GM21737 (cell line): ENCODE measurements at regions not wholly inside any gene's neighbourhood (a gene's known extent, or its start where the extent isn't known, plus 50 kb on each side); places are given as distances from the start of the nearest gene placed in this dataset.

Experiments used
- ATAC-seq: cut with Tn5 transposase; IDR thresholded peaks from one replicate; pipeline ENCODE4 v1.9.1; 2021; ENCODE audit warnings: mild to moderate bottlenecking, moderate library complexity; ENCODE audit not compliant: unreplicated experiment

GRCh38 chr4:156192033-156192432 is 238.4 kb upstream of the CTSO start:
- no peak for ATAC-seq

DNA sequence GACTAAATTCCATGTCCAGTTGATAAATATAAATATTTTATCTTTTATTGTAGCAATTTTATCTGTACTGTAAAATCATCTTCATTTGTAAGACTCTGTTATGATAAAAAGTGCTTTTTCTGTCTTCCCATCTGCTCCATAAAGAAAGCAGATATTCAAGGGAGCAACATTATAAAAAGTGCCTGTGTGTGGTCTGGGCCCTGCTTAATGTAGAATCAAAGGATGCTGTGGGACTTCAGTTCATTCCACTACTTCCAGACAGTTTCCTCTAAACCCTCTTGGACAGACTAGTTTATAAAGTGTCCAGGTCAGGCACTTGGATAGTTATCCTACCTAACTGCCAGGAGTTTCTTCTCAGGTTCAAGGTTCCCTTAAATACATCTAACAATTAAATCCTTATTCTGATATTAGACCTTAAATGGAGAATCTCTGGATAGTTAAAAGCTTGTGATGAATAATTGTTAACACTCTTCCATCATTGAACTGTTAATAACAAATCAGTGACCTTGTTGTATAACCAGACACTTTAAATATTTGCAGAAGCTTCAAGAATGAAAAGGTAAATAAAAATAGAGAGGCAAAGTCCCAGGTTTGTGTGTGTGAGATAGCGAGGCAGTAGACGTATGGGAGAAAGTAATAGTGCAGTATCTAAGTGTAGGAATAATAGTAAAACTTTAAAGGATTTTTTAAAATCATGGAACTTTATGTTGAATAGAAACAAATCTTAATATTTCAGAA is 237.5 kb upstream of the CTSO start:
- no peak for ATAC-seq

DNA sequence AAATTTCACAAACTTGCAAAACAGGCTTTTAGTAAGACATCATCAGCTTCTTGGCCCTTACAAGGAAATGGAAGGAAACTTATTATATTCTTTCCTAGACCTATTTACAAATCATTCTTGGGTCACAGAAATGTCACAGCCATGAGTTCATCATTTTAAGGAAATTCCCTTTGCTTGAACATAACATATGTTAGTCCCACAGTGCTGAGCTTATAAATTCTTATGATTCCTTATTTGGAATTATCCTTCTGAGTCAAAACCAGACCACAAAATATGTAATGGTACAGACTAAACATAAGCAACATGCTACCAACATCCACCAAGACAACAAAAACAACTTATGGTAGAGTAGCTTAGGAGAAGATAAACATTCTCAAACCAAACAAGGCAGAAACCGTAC is 236.9 kb upstream of the CTSO start:
- ATAC-seq: no peak

DNA sequence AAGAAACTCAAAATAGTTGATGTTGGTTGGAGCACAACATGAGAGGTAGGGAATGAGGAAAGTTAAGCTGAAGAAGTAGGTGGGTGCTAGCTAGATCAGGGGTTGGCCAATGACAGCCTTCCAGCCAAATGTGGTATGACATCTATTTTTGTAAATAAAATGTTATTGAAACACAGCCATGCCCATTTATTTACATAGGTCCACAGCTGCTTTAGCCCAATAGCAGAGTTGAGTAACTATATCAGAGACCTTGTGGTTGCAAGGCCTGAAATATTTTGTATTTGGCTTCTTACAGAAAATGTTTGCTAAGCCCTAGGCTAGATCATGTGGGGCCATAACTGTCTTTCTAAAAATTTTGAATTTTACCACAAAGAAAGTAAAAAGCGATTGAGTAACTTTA is 234.9 kb upstream of the CTSO start:
- no peak for ATAC-seq

GRCh38 chr4:156186111-156186510 is 232.4 kb upstream of the CTSO start:
- ATAC-seq: no peak

DNA sequence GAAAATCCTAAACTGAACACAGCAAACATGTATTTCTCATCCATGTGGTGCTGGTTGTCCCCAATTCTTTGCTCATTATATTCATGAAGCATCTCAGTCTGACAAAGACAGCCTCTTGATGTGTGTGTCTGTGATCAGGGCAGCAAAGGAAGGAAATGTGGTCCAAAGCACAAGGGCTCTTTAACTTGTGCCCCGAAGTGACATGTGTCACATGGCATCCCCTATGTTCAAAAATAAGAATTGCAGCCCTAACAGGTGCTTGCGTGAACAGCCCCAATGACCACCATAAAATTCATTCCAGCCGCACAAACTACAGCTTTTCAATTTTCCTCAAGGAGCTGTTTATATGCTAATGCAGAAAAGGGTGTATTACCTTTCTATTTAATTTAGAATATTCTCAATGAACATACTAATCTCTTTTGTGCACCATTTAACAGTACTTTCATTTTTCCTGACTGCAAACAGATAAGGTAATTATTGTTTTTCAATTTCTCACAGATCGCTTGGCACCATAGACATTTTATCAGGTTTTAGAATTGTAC is 231.9 kb upstream of the CTSO start:
- no peak for ATAC-seq

DNA sequence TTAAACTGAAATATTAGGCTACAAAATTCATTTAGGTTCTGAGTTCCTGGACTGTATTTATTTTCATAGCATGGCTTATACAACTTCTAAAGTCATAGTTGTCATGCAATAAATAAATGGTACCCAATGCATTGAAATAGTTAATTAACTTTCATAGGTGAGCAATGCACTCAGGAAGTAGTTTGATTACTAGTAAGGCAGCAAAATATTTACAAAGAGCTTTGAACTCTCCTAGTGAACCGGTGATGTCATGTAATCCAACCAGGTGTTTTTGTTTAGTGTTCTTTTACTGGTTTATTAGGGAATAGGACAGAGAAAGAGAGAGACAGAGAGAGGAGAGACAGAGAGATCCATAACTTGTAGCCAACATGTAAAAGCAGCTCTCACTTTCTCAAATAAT is 228.6 kb upstream of the CTSO start:
- ATAC-seq: no peak

GRCh38 chr4:156177941-156178340 is 224.3 kb upstream of the CTSO start:
- ATAC-seq: no peak

DNA sequence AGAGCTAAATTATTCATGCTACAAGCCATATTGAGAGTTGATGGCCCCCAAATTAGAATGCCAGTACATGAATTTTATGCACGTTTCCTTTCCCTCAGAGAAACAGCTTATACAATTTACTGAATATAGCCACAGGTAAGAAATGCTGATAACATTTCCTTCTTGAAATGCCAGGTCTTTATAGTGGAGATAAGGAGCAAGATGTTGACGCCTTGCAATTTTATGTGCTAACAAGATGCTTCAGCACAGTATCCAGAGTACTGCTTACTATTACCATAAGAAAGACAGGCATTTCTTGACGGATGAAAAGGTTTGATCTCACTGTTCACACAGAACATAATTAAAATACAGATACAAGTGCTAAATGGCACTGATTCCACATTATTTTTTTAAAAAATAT is 223.2 kb upstream of the CTSO start:
- no peak for ATAC-seq

DNA sequence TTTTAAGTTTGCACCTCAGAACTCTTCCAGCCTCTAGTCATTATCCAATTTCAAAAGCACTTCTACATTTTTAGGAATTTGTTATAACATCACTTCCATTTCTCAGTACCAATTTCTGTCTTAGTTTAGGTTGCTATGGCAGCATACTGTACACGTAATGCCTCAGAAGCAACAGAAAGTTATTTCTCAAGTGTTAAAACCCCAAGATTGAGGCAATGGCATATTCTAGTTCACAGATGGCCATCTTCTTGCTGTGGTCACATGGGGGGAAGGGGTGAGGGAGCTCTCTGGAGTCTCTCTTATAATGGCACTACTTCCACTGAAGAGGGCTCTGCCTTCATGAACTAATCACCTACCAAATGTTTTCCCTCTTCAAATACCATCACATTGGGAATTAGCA is 220.3 kb upstream of the CTSO start:
- ATAC-seq: no peak

DNA sequence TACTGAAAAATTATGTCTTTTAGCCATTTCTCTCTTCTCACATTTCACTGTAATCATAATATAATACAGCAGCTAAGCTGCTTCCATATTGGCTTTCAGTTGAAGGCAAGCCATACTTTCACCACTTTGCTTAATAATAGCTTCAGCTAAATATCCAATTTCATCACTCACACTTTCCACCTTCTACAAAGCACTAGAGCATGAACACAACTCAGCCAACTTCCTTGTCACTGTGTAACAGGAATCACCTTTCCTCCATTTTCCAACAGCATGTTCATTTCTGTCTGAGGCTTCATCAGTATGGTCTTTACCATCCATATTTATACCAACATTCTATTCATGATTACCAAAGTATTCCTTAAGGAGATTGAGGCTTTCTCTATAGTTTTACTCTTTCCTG is 219.8 kb upstream of the CTSO start:
- no peak for ATAC-seq

GRCh38 chr4:156169861-156170260 is 216.2 kb upstream of the CTSO start:
- ATAC-seq: no peak

GRCh38 chr4:156169011-156169410 is 215.3 kb upstream of the CTSO start:
- no peak for ATAC-seq

GRCh38 chr4:156168288-156168687 is 214.6 kb upstream of the CTSO start:
- ATAC-seq: no peak

DNA sequence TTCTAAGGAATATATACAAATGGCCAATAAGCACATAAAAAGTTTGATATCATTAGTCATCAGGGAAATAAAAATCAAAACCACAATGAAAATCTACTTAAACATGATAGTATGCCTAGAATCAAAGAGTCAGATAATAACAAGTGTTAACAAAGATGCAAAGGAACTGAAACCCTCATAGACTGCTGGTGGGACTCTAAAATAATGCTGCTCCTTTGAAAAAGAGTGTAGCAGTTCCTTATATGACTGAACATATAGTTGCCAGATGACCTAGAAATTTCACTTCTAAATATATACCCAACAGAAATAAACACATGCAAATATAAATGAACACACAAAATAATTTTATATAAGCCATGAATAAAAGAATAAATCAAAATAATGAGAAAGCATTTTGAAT is 205.1 kb upstream of the CTSO start:
- ATAC-seq: no peak

DNA sequence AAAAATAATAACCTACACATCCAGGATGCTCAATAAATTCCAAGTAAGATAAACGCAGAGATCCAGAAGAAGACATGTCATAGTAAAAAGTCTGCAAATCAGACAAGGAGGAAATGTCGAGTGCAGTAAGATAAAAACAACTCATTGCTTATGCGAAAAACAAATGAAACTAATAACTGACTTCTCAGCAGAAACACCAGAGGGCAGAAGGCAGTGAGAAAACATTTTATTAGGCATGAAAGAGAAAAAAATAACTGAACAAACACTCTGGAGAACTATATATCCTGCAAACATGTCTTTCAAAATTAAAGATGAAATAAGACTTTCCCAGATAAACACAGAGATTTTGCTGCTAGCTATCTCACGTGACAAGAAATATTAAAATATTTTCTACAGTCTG is 201.3 kb upstream of the CTSO start:
- ATAC-seq: no peak

DNA sequence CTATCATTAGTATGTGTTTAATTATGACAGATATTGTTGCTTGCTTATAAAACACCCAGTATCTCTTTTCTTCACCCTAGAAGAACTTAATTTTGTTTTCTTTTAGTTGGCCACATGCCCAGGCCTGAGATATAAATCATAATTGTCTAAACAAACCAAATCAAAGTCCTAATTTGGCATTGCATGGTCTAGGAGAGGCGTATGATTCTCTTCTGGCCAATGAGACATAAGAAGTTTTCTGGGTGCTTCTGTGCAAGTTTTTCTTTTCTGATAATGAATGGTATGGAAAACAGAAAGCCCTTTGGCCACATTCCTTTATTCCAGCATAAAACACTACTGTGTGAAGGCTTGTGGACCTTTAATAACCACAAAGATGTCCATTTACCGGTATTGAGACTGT is 192.9 kb upstream of the CTSO start:
- no peak for ATAC-seq

DNA sequence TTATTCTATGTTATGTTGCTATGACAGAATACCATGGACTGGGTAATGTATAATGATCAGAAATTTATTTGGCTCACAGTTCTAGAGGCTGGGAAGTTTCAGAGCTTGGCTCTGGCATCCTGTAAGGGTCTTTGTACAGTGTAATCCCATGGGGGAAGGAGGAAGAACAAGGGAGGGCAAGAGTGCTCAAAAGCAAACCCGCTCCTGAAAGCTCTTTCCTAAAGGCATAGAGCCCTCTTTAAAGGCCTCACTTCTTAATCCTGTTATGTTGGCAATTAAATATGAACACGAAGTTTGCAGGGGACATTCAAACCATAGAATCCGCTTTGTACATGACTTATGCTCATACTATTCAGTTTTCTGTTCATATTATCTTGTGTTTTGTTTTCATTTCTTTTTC is 191.3 kb upstream of the CTSO start:
- ATAC-seq: no peak

GRCh38 chr4:156138781-156139280 is 185.2 kb upstream of the CTSO start:
- ATAC-seq: no peak

- ATAC-seq: no peak
These were observed 184.2 kb upstream of the CTSO start for GRCh38 chr4:156137679-156138473.

- no peak for ATAC-seq
These were observed 178.5 kb upstream of the CTSO start for GRCh38 chr4:156132196-156132595.

DNA sequence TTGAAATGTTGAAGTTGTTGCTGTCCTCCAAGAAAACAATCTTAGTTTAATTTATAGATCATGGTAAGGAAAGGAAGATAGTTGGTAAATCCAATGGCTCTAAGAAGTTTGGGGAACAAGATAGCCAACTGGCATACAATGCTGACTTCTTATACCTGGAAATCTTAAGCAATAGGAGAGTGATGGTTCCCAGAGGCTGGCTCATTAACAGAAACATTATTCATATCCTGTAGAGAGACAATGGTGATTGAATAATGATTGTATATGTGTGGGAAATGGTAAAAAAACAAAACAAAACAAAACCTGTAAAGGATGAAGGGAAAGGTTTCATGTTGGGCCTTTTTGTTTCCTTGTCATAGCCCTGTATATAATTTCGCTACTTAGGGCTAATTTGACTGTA is 174.9 kb upstream of the CTSO start:
- no peak for ATAC-seq
